GM23248 (cell line): ENCODE measurements at regions not wholly inside any gene's neighbourhood (a gene's known extent, or its start where the extent isn't known, plus 50 kb on each side); places are given as distances from the start of the nearest gene placed in this dataset.

Experiments used
- DNase-seq: peaks from one replicate; pipeline ENCODE4 v3.0.0-alpha.2; 2015
- H2AFZ ChIP-seq: fragments of 200-600 bp; sonication (generic); 2 replicates; pipeline ENCODE4 v1.6.1; 2016; ENCODE audit warnings: antibody characterized with exemption
- H3F3A ChIP-seq: fragments of 200-600 bp; sonication (generic); 2 replicates; pipeline ENCODE4 v1.6.1; 2016; ENCODE audit warnings: mild to moderate bottlenecking, antibody characterized with exemption, mixed run types; ENCODE audit not compliant: insufficient read depth
- H3K27ac ChIP-seq: fragments of 200-600 bp; sonication (generic); 2 replicates; pipeline ENCODE4 v1.5.1; 2016; ENCODE audit warnings: mild to moderate bottlenecking
- H3K27me3 ChIP-seq: fragments of 200-600 bp; sonication (generic); replicated peaks from 2 replicates; pipeline ENCODE4 v1.6.1; 2016; ENCODE audit warnings: mild to moderate bottlenecking; ENCODE audit not compliant: insufficient read depth
- H3K36me3 ChIP-seq: fragments of 200-600 bp; sonication (generic); 2 replicates; pipeline ENCODE4 v1.6.1; 2016; ENCODE audit warnings: low read depth, mild to moderate bottlenecking
- H3K4me1 ChIP-seq: fragments of 200-600 bp; sonication (generic); 2 replicates; pipeline ENCODE4 v1.6.1; 2016; ENCODE audit warnings: mild to moderate bottlenecking; ENCODE audit not compliant: insufficient read depth
- H3K4me2 ChIP-seq: fragments of 200-600 bp; sonication (generic); one replicate; pipeline ENCODE4 v1.6.1; 2016; ENCODE audit warnings: mild to moderate bottlenecking; ENCODE audit not compliant: unreplicated experiment
- H3K4me3 ChIP-seq: fragments of 200-600 bp; sonication (generic); 2 replicates; pipeline ENCODE4 v1.5.1; 2016; ENCODE audit warnings: mild to moderate bottlenecking
- H3K79me2 ChIP-seq: fragments of 200-600 bp; sonication (generic); 2 replicates; pipeline ENCODE4 v1.6.1; 2016; ENCODE audit warnings: mild to moderate bottlenecking; ENCODE audit not compliant: insufficient read depth
- H3K9ac ChIP-seq: fragments of 200-600 bp; sonication (generic); 2 replicates; pipeline ENCODE4 v1.6.1; 2016; ENCODE audit warnings: mild to moderate bottlenecking
- H3K9me2 ChIP-seq: fragments of 200-600 bp; sonication (generic); 2 replicates; pipeline ENCODE4 v1.6.1; 2016; ENCODE audit warnings: mixed run types, mild to moderate bottlenecking, moderate library complexity; ENCODE audit not compliant: insufficient read depth
- H3K9me3 ChIP-seq: fragments of 200-600 bp; sonication (generic); one replicate; pipeline ENCODE4 v1.6.1; 2017; ENCODE audit warnings: low read depth
- H4K20me1 ChIP-seq: fragments of 200-600 bp; sonication (generic); 2 replicates; pipeline ENCODE4 v1.6.0; 2016; ENCODE audit not compliant: insufficient read depth
- EZH2 ChIP-seq: fragments of 200-600 bp; sonication (generic); IDR thresholded peaks from 2 replicates; pipeline ENCODE4 v1.6.1; 2018; ENCODE audit warnings: antibody characterized with exemption, mild to moderate bottlenecking; ENCODE audit not compliant: insufficient read depth, poor library complexity, severe bottlenecking
- EZH2phosphoT487 ChIP-seq: fragments of 200-600 bp; sonication (generic); IDR thresholded peaks from 2 replicates; pipeline ENCODE4 v1.6.1; 2018; ENCODE audit warnings: antibody characterized with exemption, moderate library complexity, mild to moderate bottlenecking, low read depth; ENCODE audit not compliant: insufficient read depth
- WGBS, 2 experiments: methylation state at CpG; one replicate each; pipeline ENCODE4 v1.1.6; 2015 to 2017; ENCODE audit warnings: low lambda C conversion rate in 2 of 2, low coverage in 1 of 2; ENCODE audit errors: missing lambda C conversion rate in 2 of 2; 5-methylcytosine and 5-hydroxymethylcytosine counted together
- in situ Hi-C: fragments of 300-500 bp; cut with MboI; formaldehyde crosslinking; loops from 2 replicates; pipeline ENCODE4 v1.15.0; 2020

- Histone ChIP-seq H3K36me3 (no peaks in the 10 kb centered on the region), H3K9me3 (no peaks in the 10 kb centered on the region), H4K20me1 (no peaks in the 10 kb centered on the region), H3F3A (no peaks in the 10 kb centered on the region), H3K79me2 (no peaks in the 10 kb centered on the region), H3K9me2 (no peaks in the 10 kb centered on the region), H3K27me3 (no peaks in the 10 kb centered on the region), H3K4me2 (no peak overlapping the region), H3K27ac (no peak overlapping the region), H3K4me1 (no peaks in the 10 kb centered on the region), H3K4me3 (no peak overlapping the region), H3K9ac (no peak overlapping the region), H2AFZ (no peak overlapping the region)
- 50 to 52% methylated on average over 2 of the region's 2 CpGs for WGBS, 2 experiments
- in situ Hi-C loops, result no loop called here
- TF ChIP-seq EZH2, result no peak
- no peak for TF ChIP-seq EZH2phosphoT487
- DNase-seq, result no peak
These were observed 304.1 kb downstream of the C11orf87 start for GRCh38 chr11:109726061-109726460.

- H3K36me3 ChIP-seq, result no peaks in the 10 kb centered on the region
- no peak for DNase-seq
These were observed 306.1 kb downstream of the C11orf87 start for GRCh38 chr11:109728056-109728455.

GRCh38 chr11:109729761-109730160 lies 307.8 kb downstream of the C11orf87 start:
- Histone ChIP-seq H4K20me1 (no peaks in the 10 kb centered on the region), H3K79me2 (no peaks in the 10 kb centered on the region), H3K4me2 (no peak overlapping the region), H3K36me3 (no peaks in the 10 kb centered on the region), H3K27me3 (no peaks in the 10 kb centered on the region), H3K4me1 (peaks cover 4% of the 10 kb centered on the region; the same call in 1 of the 2 replicates), H3K27ac (no peak overlapping the region), H3F3A (no peaks in the 10 kb centered on the region), H2AFZ (no peak overlapping the region), H3K9me3 (no peaks in the 10 kb centered on the region), H3K9ac (no peak overlapping the region), H3K9me2 (no peaks in the 10 kb centered on the region), H3K4me3 (no peak overlapping the region)
- no peak for DNase-seq
- TF ChIP-seq EZH2 (no peak), EZH2phosphoT487 (no peak)
- in situ Hi-C loops, result no loop called here
- 64 to 66% methylated on average over 4 of the region's 4 CpGs for WGBS, 2 experiments

More at GRCh38 chr11:109728056-109728455, 306.1 kb downstream of the C11orf87 start:
- Histone ChIP-seq H4K20me1 (no peaks in the 10 kb centered on the region), H3K9me2 (no peaks in the 10 kb centered on the region), H3F3A (no peaks in the 10 kb centered on the region), H3K4me3 (no peak overlapping the region), H3K4me1 (no peaks in the 10 kb centered on the region), H3K4me2 (no peak overlapping the region), H3K9me3 (no peaks in the 10 kb centered on the region), H3K27me3 (no peaks in the 10 kb centered on the region), H3K27ac (no peak overlapping the region), H3K79me2 (no peaks in the 10 kb centered on the region), H3K9ac (no peak overlapping the region), H2AFZ (no peak overlapping the region)
- in situ Hi-C loops, result no loop called here
- TF ChIP-seq EZH2, result no peak
- 56% methylated on average over 1 of the region's 1 CpG for WGBS, 2 experiments

GRCh38 chr11:109730669-109731068 lies 308.7 kb downstream of the C11orf87 start:
- Histone ChIP-seq H3K27me3 (no peaks in the 10 kb centered on the region), H3F3A (no peaks in the 10 kb centered on the region), H4K20me1 (no peaks in the 10 kb centered on the region), H2AFZ (no peak overlapping the region), H3K27ac (no peak overlapping the region), H3K9me2 (no peaks in the 10 kb centered on the region), H3K4me2 (no peak overlapping the region), H3K36me3 (no peaks in the 10 kb centered on the region), H3K9ac (no peak overlapping the region), H3K4me3 (no peak overlapping the region), H3K79me2 (no peaks in the 10 kb centered on the region), H3K4me1 (peaks cover 4% of the 10 kb centered on the region; the same call in 1 of the 2 replicates), H3K9me3 (no peaks in the 10 kb centered on the region)
- no peak for DNase-seq
- in situ Hi-C loops, result no loop called here
- WGBS, 2 experiments, result 23 to 31% methylated on average over 2 of the region's 2 CpGs
- no peak for TF ChIP-seq EZH2

GRCh38 chr11:109731451-109731850 lies 309.5 kb downstream of the C11orf87 start:
- no peak overlapping the region for H3K27ac ChIP-seq
- no peak overlapping the region for H3K4me3 ChIP-seq
- no peaks in the 10 kb centered on the region for H4K20me1 ChIP-seq
- H3K9me2 ChIP-seq, result no peaks in the 10 kb centered on the region
- H3K9ac ChIP-seq, result no peak overlapping the region
- in situ Hi-C loops, result no loop called here
- H3K36me3 ChIP-seq, result no peaks in the 10 kb centered on the region
- H3K4me1 ChIP-seq, result peaks cover 4% of the 10 kb centered on the region; the same call in 1 of the 2 replicates
- no peak for DNase-seq
- no peak overlapping the region for H2AFZ ChIP-seq
- H3K79me2 ChIP-seq, result no peaks in the 10 kb centered on the region
- 69 to 70% methylated on average over 4 of the region's 4 CpGs for WGBS, 2 experiments
- H3K9me3 ChIP-seq, result no peaks in the 10 kb centered on the region
- H3K4me2 ChIP-seq, result no peak overlapping the region
- no peaks in the 10 kb centered on the region for H3F3A ChIP-seq
- TF ChIP-seq EZH2phosphoT487 (no peak), EZH2 (no peak)
- H3K27me3 ChIP-seq, result no peaks in the 10 kb centered on the region
